ENCODE measurements at regions not wholly inside any gene's neighbourhood (a gene's known extent, or its start where the extent isn't known, plus 50 kb on each side); places are given as distances from the start of the nearest gene placed in this dataset.
"Not testable (repeated sequence)": the region's sequence is repeated elsewhere in the genome, so short reads cannot be mapped to it uniquely, and the experiment has no call there.

DNA sequence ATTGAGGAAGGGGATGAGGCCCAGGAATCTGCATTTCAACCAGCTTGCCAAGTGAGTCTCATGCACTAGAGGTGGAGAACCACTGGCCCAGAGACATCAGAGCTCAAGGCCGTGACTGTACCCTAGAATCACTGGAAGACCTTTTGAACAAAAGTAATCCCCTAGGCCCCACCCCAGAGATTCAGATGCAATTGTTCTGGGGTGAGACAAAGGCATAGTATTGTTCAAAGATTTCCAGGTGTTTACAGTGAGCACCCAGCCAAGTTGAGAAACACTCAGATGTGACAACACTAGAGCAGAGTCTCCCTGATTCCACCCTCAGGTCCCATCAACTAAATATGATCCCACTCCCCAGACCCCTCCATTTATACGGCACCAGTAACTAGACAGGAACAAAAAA, 290.3 kb upstream of the TLE3 start:
- DNase-seq, result no peak

DNA sequence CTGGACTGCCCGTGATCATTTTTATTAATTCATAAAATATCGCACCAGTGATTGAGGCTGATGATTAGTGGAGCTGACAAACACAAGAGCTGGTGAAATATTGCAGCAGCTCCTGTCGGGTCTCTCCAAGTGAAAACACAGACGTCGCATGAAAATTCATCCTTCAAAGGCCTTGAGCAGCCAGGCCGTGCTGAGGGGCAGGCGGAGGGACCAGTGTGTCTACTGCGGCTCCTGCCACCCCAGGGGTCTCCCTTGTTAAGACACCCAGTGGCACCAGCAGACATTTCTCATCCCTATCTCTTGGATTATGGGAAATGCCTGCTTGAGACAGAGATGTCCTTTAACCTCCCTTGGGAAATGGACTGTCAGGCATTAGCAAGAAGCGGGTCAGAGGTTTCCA, 289.4 kb upstream of the TLE3 start:
- DNase-seq, result no peak

- DNase-seq, result no peak
These were observed 288.0 kb upstream of the TLE3 start for GRCh38 chr15:70385711-70386110.

DNA sequence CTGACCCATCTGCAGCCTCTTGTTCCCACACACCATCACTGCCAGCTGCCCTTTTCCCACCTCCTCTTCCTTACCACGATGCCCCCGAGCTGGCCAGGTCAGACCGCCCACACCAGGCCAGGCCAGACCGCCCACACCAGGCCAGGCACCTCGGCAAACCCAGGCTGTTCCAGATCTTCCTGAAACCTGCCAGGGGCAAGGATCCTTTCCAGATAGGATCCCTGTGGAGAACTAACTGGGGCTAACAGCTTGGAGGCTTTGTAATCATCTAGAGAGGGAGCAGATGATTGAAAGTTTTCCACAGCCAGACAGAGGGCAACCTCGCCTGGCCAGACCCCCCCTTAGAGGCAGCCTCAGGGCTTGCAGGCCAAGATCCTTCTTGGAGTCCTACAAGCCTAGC, 287.3 kb upstream of the TLE3 start:
- no peak for DNase-seq

DNA sequence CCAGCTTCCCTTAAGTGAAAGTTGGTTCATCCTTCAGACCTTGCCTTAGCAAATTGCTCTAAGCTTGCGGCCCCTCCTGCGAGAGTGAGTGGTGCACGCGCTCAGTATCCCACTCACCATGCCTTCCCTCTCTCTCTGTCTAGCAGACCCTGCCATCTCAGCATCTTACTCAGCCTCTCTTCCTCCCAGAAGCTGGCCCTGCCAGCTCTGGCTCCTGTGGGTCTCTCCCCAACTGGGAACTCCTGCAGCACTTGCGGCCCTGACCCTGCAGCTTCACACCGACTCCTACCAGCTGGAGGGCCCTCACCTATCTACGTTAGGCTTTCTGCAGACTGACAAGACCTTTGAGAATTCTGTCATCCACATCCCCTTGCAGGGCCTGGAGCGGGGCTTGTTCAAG, 286.1 kb upstream of the TLE3 start:
- no peak for DNase-seq

GRCh38 chr15:70382762-70383458, 285.2 kb upstream of the TLE3 start:
- no peak for DNase-seq

DNA sequence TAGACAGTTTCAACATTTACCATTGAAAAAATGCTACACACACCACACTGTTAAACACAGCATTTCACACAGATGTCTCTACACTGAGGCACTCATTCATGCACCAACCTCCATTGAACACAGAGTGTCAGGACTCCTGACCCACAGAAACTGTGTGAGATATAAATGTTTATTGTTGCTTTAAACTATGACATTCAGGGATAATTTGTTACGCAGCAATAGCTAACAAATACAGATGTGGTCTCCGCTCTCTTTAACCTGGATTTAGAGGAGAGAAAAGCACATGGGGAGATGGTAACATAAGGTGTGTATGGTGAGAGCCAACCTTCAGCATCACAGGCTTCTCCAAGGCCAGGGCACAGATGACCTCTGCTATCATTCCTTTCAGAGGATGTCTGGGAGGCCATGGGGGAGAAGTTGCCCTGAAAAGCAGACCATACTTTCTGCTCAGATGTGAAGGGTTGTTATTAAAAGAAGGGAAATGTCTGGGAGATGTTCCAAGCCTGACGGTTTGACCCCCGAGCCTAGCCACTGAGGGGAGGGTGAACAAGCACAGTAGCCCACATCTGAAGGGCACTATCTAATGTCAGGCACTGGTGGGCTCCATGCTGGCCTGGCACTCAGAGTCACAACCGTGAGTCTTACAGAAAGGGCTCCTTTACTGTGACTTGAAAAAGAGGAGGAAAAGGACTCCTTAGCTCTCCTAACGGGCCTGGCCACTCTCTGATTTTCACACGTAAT, 284.5 kb upstream of the TLE3 start:
- DNase-seq, result no peak

DNA sequence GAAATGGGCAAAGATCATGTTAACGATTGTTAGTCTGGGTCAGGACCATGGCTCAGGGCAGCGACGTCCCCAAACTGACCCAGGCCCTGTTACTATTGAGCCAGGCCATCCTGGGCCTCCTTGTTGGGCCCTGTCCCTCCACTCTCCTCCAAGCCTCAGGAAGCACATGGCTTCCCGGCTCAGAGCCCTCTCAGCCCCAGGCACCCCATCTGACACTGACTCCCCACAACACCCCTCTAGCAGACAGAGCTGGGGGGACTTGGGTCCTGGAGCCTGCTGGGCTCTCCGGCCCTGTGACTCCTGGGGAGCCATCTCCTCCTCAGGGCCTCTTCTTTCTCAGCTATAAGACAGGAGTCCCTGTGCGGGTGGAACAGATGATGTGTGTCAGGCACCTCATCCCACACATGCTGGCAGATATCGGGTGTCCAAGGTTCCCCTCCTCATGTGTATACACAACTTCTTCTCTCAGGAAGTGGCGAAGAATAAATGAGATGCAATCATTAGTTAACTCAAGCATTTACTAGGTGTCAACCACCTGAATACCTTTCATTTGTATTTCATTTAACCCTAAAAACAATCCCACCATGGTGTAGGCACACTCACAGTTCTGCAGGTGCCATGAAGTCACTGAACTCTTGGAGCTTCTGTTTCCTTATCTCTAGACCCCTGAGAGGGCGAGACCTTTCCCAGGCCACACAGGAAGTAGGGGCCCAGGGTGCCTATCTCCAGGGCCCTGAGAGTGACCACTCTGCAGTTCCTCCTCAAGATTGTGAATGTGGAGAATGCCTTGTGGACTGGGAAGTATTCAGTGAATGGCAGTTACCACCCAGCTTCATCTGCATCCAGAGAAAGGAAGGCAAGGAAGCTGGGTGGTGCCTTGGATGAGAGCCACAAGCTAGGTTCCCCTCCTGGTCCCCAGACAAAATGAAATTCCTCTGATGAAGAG, 282.5 kb upstream of the TLE3 start:
- DNase-seq, result no peak

DNA sequence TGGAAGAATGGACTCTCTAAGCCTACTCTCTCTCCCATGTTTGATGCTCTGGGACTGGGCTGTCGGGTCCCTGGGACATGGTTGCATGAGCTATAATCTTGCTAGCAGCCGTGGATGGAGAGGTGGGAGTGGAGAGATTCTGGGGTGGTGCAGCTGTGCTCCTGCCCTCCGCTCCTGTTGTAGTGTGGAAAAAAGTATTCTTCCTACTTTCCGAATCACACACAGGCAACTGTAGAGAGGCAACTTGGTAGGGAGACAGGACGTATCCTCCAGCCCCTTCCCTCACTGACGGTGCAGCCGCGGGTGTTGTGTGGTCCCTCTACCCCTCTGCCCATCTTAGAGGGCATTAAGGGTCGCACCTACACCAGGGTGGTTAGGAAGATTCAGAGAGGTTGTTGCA, 281.4 kb upstream of the TLE3 start:
- no peak for DNase-seq

GRCh38 chr15:70378126-70379031, 280.7 kb upstream of the TLE3 start:
- no peak for DNase-seq

DNA sequence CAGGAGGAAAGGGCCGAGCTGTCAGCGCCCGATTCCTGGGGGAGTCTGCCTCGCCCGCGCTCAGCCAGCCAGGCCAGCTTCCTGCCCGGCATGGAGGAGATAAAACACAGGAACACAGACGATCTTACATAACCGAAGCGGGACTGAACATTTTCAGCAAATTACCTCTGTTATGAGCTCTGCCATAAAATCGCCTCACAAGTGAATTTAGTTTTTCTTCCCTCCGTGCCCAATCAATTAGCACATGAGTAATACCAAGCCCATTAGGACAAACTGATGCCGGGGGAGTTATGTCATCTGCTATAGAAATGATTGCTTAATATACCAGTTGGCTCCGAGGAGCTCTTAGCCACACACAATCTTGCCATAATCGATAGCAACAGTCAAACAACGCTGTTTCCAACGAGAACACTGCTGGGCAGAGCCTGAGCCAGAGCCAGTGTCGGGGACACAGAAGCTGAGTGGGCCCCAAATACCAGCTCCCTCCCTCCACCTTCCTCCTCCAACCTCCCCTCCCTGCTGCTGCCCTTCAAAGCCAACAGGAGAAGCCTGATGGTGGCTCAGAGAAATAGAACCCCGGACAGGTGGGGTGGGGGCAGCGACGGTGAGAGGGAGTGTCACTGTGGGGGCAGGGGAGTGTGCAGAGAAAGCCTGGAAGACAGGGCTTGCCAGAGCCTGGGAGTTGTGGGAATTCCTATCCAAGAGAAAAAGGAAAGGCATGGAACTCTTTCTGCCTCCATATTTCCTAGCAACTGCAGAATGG, 279.4 kb upstream of the TLE3 start:
- DNase-seq, result peak; percentile 34

DNA sequence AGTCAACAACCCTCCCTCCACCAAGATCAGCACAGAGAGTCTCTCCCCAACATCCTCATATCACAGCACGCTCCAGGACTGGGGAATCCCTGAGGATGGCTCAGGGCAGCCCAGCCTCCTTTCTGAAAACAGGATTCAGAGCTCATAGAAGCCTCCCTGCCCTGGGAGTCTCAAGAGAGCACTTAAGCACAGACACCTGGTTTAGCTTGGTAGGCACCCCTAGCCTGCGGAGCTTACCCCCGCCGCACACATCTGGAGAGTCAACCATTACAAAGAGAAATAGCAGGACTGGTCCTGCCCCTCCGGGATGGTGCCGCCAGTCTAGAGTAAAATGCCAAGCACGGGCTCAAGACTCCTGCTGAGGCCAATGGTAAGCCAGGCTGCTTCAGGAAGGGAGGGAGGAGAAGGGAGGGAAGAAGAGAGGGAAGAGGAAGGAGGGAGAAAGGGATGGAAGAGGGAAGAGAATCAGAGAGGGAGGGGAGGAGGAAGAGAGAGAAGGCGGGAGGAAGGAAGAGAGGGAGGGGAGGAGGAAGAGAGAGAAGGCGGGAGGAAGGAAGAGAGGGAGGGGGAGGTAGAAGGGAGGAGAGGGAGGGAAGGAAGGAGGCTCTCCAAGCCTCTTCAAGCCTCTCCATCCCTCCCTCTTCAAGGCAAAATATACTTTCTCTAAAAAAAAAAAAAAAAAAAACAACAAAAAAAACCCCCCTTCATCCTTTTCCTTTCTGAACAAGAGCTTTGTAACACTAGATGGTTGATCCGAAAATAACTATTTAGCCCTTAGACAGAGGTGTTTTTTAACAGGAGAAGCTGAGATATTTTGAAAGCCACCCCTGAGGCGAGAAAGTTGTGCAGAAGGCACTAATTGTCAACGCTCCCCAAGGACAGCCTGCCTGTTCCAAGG, 278.6 kb upstream of the TLE3 start:
- DNase-seq, result no peak

- no peak for DNase-seq
These were observed 277.9 kb upstream of the TLE3 start for GRCh38 chr15:70375586-70375985.

DNA sequence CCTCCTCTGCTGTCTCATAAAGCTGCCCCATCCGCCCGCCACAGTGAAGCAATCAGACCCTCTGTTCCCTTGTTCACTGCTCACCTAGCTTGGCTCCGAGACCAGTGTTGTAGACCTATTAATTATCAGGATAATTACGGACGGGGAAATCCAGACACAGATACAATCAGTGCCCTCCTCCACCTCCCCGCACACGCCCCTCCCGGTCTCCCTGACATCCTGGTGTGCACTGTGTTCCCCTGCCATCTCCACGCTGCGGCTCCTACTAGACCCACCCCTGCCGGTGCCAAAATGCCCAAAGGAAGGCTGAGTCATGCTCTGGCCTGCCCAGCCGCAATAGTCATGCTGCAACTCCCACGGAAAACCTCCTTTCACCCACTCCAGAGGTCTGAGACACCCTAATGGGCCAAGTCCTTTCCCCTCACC, 277.3 kb upstream of the TLE3 start:
- peak; percentile 13 for DNase-seq

- no peak for DNase-seq
These were observed 276.4 kb upstream of the TLE3 start for GRCh38 chr15:70374096-70374495.

GRCh38 chr15:70373439-70373838, 275.7 kb upstream of the TLE3 start:
- DNase-seq, result not testable (repeated sequence)

GRCh38 chr15:70367913-70368705, 270.4 kb upstream of the TLE3 start:
- not testable (repeated sequence) for DNase-seq

DNA sequence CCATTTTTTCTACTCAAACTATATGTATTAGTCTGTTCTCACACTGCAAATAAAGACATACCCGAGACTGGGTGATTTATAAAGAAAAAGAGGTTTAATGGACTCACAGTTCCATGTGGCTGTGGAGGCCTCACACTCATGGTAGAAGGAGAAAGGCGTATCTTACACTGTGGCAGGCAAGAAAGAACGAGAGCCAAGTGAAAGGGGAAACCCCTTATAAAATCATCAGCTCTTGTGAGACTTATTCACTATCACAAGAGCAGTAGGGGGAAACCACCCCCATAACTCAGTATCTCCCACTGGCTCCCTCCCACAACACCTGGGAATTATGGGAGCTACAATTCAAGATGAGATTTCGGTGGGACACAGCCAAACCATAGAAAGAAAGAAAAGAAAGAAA, 266.3 kb upstream of the TLE3 start:
- DNase-seq, result not testable (repeated sequence)

GRCh38 chr15:70362886-70363285, 265.2 kb upstream of the TLE3 start:
- DNase-seq, result peak; percentile 41
